AG08395 (cell line): ENCODE measurements at regions not wholly inside any gene's neighbourhood (a gene's known extent, or its start where the extent isn't known, plus 50 kb on each side); places are given as distances from the start of the nearest gene placed in this dataset.
"Not testable (repeated sequence)": the region's sequence is repeated elsewhere in the genome, so short reads cannot be mapped to it uniquely, and the experiment has no call there.

Experiments
- DNase-seq: peaks from one replicate; pipeline ENCODE4 v3.0.0; 2012; ENCODE audit warnings: mixed read lengths, low spot score

DNA sequence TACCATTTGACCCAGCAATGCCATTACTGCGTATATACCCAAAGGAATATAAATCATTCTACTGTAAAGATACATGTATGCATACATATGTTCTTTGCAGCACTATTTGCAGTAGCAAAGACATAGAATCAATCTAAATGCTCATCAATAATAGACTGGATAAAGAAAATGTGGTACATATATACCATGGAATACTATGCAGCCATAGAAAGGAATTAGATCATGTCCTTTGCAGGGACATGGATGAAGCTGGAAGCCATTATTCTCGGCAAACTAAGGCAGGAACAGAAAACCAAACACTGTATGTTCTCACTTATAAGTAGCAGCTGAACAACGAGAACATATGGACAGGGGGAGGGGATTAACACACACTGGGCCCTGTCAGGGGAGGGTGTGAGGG lies 54.8 kb upstream of the ZNF30 start:
- not testable (repeated sequence) for DNase-seq

DNA sequence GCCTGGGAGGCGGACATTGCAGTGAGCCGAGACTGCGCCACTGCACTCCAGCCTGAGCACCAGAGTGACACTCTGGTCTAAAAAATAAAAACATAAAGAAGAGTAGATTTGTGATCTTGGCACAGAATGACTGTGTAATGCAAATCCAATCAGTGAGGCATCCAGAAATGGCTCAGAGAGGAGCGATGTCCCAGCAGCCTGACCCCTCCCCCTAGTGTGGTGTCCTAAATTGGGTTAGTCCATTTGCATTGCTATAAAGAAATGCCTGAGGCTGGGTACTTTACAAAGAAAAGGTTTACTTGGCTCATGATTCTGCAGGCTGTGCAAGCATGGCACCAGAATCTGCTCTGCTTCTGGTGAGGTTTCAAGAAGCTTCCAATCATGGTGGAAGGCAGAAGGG lies 59.1 kb upstream of the ZNF30 start:
- no peak for DNase-seq

DNA sequence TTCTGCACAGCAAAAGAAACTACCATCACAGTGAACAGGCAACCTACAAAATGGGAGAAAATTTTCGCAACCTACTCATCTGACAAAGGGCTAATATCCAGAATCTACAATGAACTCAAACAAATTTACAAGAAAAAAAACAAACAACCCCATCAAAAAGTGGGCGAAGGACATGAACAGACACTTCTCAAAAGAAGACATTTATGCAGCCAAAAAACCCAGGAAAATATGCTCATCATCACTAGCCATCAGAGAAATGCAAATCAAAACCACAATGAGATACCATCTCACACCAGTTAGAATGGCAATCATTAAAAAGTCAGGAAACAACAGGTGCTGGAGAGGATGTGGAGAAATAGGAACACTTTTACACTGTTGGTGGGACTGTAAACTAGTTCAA lies 61.5 kb upstream of the ZNF30 start:
- DNase-seq: not testable (repeated sequence)

DNA sequence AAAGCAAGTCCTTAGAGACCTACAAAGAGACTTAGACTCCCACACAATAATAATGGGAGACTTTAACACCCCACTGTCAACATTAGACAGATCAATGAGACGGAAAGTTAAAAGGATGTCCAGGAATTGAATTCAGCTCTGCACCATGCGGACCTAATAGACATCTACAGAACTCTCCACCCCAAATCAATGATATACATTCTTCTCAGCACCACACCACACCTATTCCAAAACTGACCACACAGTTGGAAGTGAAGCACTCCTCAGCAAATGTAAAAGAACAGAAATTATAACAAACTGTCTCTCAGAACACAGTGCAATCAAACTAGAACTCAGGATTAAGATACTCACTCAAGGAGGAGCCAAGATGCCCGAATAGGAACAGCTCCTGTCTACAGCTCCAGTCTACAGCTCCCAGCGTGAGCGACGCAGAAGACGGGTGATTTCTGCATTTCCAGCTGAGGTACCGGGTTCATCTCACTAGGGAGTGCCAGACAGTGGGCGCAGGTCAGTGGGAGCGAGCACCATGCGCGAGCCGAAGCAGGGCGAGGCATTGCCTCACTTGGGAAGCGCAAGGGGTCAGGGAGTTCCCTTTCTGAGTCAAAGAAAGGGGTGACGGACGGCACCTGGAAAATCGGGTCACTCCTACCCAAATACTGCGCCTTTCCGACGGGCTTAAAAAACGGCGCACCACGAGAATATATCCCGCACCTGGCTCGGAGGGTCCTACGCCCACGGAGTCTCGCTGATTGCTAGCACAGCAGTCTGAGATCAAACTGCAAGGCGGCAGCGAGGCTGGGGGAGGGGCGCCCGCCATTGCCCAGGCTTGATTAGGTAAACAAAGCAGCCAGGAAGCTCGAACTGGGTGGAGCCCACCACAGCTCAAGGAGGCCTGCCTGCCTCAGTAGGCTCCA lies 66.6 kb upstream of the ZNF30 start:
- not testable (repeated sequence) for DNase-seq

DNA sequence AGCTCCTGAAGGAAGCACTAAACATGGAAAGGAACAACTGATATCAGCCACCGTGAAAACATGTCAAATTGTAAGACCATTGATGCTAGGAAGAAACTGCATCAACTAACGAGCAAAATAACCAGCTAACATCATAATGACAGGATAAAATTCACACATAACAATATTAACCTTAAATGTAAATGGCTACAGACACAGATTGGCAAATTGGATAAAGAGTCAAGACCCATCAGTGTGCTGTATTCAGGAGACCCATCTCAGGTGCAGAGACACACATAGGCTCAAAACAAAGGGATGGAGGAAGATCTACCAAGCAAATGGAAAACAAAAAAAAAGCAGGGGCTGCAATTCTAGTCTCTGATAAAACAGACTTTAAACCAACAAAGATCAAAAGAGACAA lies 67.4 kb upstream of the ZNF30 start:
- not testable (repeated sequence) for DNase-seq

- no peak for DNase-seq
These were observed 70.7 kb upstream of the ZNF30 start for GRCh38 chr19:34856052-34856451.

GRCh38 chr19:34853369-34853768 lies 73.3 kb upstream of the ZNF30 start:
- no peak for DNase-seq

DNA sequence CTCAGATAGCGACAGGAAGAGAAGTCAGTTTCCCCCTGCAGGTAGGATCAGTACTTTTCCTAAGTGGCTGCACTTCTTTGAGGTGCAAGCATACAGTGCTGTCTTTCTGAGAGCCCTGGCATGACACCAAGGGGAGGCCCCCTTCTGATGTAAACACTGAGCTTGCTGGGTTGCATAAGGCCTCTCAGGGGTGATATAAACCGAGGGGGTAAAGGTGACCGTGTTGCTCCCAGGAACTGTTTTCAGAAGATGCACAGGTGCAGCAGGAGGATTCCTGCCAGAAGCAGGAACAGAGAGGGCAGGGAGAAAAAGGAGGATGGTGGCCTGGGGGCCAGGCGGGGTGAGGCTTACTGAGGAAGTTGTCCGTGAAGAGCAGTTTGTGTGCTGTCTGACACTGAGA lies 74.0 kb upstream of the ZNF30 start:
- DNase-seq: no peak

DNA sequence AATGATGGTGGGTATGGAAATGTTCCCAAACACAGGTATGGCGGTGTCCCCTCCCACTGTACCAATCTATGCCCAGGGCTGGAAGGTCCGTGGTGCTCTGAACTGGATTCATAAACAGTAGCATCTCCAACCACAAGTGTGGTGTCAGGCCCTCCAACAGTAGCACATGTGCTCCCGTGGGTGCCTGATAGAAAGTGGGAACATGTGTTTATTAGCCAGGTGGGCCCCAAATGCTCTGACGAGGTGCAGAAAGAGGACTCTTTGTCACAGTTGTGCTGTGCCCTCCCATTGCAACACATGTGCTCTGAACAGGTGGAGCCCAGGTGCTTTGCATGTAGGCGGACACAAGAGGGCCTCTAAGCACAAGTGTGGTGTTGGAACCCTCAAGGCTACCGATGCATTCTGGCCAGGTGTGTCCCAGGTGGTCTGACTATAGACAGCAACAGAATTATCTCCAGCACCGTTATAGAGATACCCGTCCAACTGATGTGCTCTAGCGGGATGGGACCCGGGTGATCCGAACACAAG lies 75.4 kb upstream of the ZNF30 start:
- DNase-seq: no peak

GRCh38 chr19:34847393-34847792 lies 74.4 kb upstream of the ZNF599 start:
- DNase-seq: no peak

- no peak for DNase-seq
These were observed 71.3 kb upstream of the ZNF599 start for GRCh38 chr19:34844277-34844676.

GRCh38 chr19:34841780-34842179 lies 68.8 kb upstream of the ZNF599 start:
- DNase-seq: no peak

DNA sequence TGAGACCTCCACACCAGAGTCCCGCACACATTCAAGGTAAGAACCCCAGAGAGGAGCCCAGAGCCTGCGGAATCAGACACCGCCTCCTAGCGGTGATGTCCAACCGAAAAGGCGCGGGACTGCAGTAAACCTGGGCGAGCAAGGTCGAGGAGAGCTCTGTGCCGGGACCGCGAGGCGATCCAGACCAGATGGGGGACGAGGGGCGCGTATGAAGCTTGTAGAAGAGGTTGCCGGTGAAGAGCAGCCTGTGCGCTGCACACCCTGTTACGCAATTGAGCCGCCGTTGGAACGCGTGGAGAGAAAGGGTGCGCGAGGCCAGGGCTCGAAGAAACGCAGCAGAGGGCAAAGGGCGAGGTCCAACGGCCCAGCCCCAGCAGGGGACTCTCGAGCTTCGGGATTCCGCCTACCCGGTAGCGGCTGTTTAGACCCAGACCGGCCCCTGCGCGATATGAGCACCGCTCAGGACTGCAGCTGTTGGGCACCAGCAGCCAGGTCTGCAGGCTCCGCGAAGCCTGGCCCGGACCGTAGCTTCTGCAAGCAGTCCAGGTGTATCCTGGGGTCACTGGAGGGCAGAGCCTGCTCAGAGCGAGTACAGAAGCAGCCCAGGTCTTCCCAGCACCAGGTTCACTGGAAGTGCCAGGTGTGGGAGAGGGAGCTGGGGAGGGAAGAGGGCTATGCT lies 65.9 kb upstream of the ZNF599 start:
- DNase-seq: no peak

DNA sequence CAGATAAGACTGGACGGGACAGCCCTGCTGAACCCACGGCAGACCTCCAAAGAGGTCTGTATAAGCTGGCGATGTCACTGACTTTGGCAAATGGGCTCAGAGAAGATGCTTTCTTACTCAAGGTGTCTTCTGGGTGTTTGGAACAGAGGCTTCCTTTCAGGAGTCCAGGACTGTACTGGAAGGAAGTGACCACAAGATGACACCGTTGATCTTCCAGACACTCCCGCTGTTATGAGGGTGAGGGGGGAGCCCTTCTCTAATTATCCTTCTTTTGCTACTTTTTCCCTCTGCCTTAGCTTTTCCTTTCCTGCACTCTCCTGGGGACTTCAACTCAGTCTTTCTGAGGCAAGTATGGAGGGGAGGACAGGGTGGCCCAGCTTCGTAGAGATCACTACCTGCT lies 65.2 kb upstream of the ZNF599 start:
- DNase-seq: peak; percentile 17

GRCh38 chr19:34837262-34837661 lies 64.2 kb upstream of the ZNF599 start:
- DNase-seq: no peak

DNA sequence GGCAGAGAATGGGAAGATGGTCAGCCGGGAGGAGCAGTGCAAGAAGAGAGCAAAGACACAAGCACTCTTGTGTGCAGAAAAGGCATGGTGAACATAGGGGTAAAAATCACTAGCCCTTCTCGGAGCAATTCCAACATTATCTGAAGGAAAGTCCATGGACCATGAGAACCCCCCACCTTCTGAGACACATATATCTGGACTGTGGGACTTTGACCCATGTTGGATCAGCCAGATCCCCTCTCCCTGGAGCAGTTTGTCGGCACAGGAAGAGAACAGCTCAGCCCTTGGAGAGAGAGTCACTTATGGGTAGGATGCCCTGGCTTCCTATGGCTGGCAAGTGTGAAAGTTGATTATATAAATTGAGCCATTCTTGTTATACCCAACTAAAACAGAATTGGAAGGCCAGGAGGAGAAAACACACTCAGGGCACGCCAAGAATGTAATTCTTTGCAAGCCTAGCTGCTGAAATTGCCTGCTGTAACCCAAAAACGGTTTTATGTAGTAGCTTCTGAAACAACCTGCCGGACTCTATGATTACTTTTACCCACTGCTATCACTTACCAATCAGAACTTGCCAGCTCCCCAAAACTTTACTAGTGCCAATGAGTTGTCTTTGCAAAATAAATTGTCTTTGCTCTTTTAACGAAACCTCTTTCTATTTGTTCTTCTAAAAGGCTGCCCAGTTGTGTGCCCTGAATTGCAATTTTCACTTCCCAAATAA lies 62.8 kb upstream of the ZNF599 start:
- DNase-seq: no peak

DNA sequence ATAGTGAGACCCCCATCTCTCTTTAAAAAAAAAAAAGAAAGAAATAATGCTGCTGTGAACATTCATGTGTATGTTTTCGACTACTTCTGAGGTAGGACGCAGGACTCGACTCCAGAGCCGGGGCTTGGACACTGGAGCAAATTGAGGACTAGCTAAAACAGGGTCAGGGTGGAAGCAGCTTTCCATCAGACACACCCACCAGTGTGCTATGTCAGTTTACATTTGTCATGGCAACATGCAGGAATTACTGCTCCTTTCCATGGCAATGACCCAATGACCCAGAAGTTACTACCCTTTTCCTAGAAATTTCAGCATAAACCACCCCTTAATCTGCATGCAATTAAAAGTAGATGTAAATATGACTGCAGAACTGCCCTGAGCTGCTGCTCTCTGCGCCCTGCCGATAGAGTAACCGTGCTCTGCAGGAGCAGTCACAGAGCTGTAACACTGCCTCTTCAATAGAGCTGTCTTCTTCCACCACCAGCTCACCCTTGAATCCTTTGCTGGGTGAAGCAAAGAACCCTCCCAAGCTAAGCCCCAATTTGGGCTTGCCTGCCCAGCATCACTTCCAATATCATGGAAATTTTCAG lies 61.6 kb upstream of the ZNF599 start:
- DNase-seq: no peak

DNA sequence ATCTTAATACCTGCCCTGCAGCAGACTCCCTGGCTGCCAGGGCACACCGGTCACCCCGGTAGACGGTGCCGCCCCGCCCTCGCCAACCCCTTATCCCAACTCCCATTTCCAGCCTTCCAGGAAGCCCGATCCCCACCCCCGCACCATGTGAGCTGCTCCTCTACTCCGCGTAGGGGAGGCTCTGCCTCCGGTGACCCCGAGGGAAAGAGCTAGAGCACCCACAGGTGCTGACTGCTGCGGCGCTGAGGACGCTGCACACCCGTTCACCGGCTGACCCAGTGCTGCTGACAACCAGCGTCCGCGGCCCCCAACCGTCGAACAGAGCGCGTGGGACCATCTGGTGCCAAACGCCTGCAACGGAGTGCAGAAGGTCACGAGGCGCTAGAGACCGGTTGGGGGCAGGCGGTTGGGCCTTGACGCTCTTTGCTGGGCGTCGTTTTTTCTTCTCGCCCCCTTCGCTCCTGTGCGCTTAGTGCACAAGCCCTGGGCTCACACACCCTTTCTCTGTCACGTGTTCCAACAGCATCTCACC lies 59.6 kb upstream of the ZNF599 start:
- no peak for DNase-seq

- no peak for DNase-seq
These were observed 58.7 kb upstream of the ZNF599 start for GRCh38 chr19:34831714-34832113.

DNA sequence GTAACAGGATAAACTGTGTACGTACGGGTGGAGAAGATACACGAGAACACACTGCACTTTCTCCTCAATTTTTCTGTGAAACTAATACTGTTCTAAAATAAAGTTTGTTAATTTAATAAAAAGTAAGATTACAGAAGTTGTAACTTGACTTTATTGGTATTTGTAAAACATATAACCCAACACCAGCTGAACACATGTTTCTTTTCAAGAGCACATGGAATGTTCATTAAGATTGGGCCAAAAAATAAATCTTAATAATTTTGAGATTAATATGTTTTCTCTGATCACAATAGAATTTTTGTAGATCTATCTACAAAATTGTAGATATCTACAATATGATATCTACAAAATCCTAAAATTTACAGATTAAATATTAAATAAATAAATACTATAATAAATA lies 55.1 kb upstream of the ZNF599 start:
- no peak for DNase-seq

DNA sequence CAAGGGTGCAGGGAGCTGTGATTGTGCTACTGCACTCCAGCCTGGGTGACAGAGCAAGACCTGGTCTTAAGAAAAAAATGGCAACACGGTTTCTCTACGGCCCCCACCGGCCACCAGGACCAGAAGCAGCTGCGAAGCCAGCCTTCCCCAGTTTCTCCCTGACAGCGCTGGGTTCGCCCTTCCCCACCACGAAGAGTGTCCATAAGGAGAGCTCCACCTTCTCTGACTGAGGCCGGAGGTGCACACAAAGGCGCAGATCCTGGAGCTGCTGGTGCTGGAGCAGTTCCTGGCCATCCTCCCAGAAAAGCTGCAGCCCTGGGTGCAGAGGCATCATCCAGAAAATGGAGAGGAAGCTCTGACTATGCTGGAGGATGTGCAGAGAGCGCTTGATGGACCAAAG lies 52.2 kb upstream of the ZNF599 start:
- no peak for DNase-seq

DNA sequence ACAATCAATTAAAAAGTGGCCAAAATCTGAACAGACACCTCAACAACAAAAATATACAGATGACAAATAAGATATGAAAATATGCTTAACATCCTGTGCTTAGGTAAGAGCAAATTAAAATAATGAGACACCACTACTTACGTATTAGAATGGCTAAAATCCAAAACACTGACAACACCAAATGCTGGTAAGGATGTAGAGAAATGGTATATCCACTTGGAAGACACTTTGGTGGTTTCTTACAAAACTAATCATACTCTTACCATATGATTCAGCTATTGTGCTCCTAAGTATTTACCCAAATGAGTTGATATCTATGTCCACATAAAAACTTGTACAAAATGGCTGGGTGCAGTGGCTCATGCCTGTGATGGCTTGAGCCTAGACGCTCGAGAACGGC lies 51.7 kb upstream of the ZNF599 start:
- no peak for DNase-seq
